Neural cell (in vitro differentiated cells): ENCODE measurements at regions not wholly inside any gene's neighbourhood (a gene's known extent, or its start where the extent isn't known, plus 50 kb on each side); places are given as distances from the start of the nearest gene placed in this dataset.

Experiments
- H2AFZ ChIP-seq: fragments of 200-600, 300-800 bp; sonication (generic), shearing (Covaris generic); 2 replicates; pipeline ENCODE4 v1.6.0; 2014; ENCODE audit warnings: low read depth, mild to moderate bottlenecking, antibody characterized with exemption, low read length, moderate library complexity
- H3F3A ChIP-seq: fragments of 200-600 bp; shearing (Covaris generic); 2 replicates; pipeline ENCODE4 v1.6.1; 2016; ENCODE audit warnings: mild to moderate bottlenecking, moderate library complexity, mixed read lengths, antibody characterized with exemption, low read length; ENCODE audit not compliant: insufficient read depth, poor library complexity, severe bottlenecking
- H3K27ac ChIP-seq: fragments of 200-600, 300-800 bp; sonication (generic), shearing (Covaris generic); 2 replicates; pipeline ENCODE4 v1.5.1; 2014; ENCODE audit warnings: mild to moderate bottlenecking, low read length, moderate library complexity
- H3K27me3 ChIP-seq: fragments of 300-800, 200-600 bp; sonication (generic), shearing (Covaris generic); 2 replicates; pipeline ENCODE4 v1.6.0; 2014; ENCODE audit warnings: mild to moderate bottlenecking, low read depth, low read length, moderate library complexity; ENCODE audit not compliant: insufficient read depth
- H3K36me3 ChIP-seq: fragments of 300-800, 200-600 bp; sonication (generic), shearing (Covaris generic); 2 replicates; pipeline ENCODE4 v1.5.1; 2014; ENCODE audit warnings: mild to moderate bottlenecking, antibody characterized with exemption, low read length, moderate library complexity; ENCODE audit not compliant: insufficient read depth
- H3K4me2 ChIP-seq: fragments of 300-800, 200-600 bp; sonication (generic), shearing (Covaris generic); 2 replicates; pipeline ENCODE4 v1.6.0; 2014; ENCODE audit warnings: mild to moderate bottlenecking, low read length
- H3K4me3 ChIP-seq: fragments of 300-800, 200-600 bp; sonication (generic), shearing (Covaris generic); 2 replicates; pipeline ENCODE4 v1.5.1; 2014; ENCODE audit warnings: mild to moderate bottlenecking, low read length, moderate library complexity
- H3K79me2 ChIP-seq: fragments of 200-600 bp; shearing (Covaris generic); replicated peaks from 2 replicates; pipeline ENCODE4 v1.6.0; 2014; ENCODE audit warnings: mild to moderate bottlenecking, low read length, moderate library complexity; ENCODE audit not compliant: insufficient read depth
- H3K9ac ChIP-seq: fragments of 300-800, 200-600 bp; sonication (generic), shearing (Covaris generic); 2 replicates; pipeline ENCODE4 v1.6.1; 2016; ENCODE audit warnings: mild to moderate bottlenecking, low read length, mixed read lengths
- H3K9me2 ChIP-seq: fragments of 200-600 bp; shearing (Covaris generic); 2 replicates; pipeline ENCODE4 v1.6.1; 2016; ENCODE audit warnings: mild to moderate bottlenecking, low read length, mixed read lengths; ENCODE audit not compliant: insufficient read depth
- H3K9me3 ChIP-seq: fragments of 200-600, 300-800 bp; sonication (generic), shearing (Covaris generic); 2 replicates; pipeline ENCODE4 v1.6.1; 2016; ENCODE audit warnings: mild to moderate bottlenecking, mixed run types, low read length, moderate library complexity, mixed read lengths
- H4K20me1 ChIP-seq: fragments of 200-600 bp; shearing (Covaris generic); 2 replicates; pipeline ENCODE4 v1.6.1; 2016; ENCODE audit warnings: mild to moderate bottlenecking, mixed run types; ENCODE audit not compliant: insufficient read depth
- EP300 ChIP-seq: fragments of 450-650 bp; conservative IDR thresholded peaks from 2 replicates; pipeline ENCODE4 v1.6.1; 2014; ENCODE audit warnings: antibody characterized with exemption, mild to moderate bottlenecking, moderate library complexity; ENCODE audit not compliant: poor library complexity, severe bottlenecking
- EZH2 ChIP-seq: fragments of 200-600, 300-800 bp; shearing (Covaris generic), sonication (generic); IDR thresholded peaks from 2 replicates; pipeline ENCODE4 v1.6.1; 2014; ENCODE audit warnings: antibody characterized with exemption, low read length, borderline replicate concordance, mild to moderate bottlenecking; ENCODE audit not compliant: insufficient read depth, poor library complexity, severe bottlenecking
- MXI1 ChIP-seq: fragments of 450-650 bp; conservative IDR thresholded peaks from 2 replicates; pipeline ENCODE4 v1.6.1; 2014; ENCODE audit warnings: antibody characterized with exemption, mild to moderate bottlenecking; ENCODE audit not compliant: poor library complexity, severe bottlenecking
- POLR2AphosphoS5 ChIP-seq: IDR thresholded peaks from 2 replicates; pipeline ENCODE4 v1.6.1; 2012
- RAD21 ChIP-seq: fragments of 450-650 bp; conservative IDR thresholded peaks from 2 replicates; pipeline ENCODE4 v1.6.1; 2014; ENCODE audit warnings: antibody characterized with exemption, mild to moderate bottlenecking, moderate library complexity
- SMC3 ChIP-seq: fragments of 450-650 bp; conservative IDR thresholded peaks from 2 replicates; pipeline ENCODE4 v1.6.1; 2014; ENCODE audit warnings: antibody characterized with exemption, mild to moderate bottlenecking, moderate library complexity; ENCODE audit not compliant: poor library complexity
- TAF1 ChIP-seq: IDR thresholded peaks from 2 replicates; pipeline ENCODE4 v1.6.1; 2012; ENCODE audit warnings: low read depth
- TF ChIP-seq, protein P1 (sequence below): fragments of 450-650 bp; IDR thresholded peaks from 2 replicates; pipeline ENCODE4 v1.5.1; 2014; ENCODE audit warnings: antibody characterized with exemption, mild to moderate bottlenecking, moderate library complexity; ENCODE audit not compliant: poor library complexity, severe bottlenecking
- TF ChIP-seq, protein P2 (sequence below): IDR thresholded peaks from 2 replicates; pipeline ENCODE4 v1.6.1; 2012; ENCODE audit warnings: borderline replicate concordance

DNA sequence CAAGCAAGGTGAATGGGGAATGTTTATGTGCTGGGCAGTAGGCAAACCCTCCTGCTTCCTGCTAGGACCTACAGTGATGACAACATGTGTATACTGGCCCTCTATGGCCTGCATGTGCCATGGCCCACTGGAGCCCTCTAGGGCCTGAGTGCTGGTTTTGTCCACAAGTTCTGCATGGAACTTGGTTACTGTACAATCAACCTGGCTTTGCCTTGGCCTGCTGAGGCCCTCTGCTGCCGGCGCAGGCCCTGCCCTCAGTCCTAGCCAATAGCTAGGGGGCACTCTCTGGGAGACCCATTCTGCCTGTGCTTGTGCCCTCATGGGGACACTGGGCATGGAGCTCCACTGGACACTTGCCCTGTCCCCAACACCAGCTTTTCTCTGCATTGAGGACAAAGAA is 138.6 kb upstream of the NGF start:
- Histone ChIP-seq H2AFZ (no peak overlapping the region), H3K27me3 (no peaks in the 10 kb centered on the region), H3K9ac (no peak overlapping the region), H3F3A (no peaks in the 10 kb centered on the region), H3K4me3 (no peak overlapping the region), H3K9me2 (no peaks in the 10 kb centered on the region), H3K9me3 (no peaks in the 10 kb centered on the region), H4K20me1 (no peaks in the 10 kb centered on the region), H3K36me3 (no peaks in the 10 kb centered on the region), H3K79me2 (no peaks in the 10 kb centered on the region), H3K4me2 (no peak overlapping the region), H3K27ac (no peak overlapping the region)
- no peak for TF ChIP-seq POLR2AphosphoS5
- no peak for TF ChIP-seq TAF1
- TF ChIP-seq EP300, result no peak
- no peak for TF ChIP-seq SMC3
- no peak for TF ChIP-seq MXI1
- TF ChIP-seq RAD21, result no peak
- TF ChIP-seq, protein P1, sequence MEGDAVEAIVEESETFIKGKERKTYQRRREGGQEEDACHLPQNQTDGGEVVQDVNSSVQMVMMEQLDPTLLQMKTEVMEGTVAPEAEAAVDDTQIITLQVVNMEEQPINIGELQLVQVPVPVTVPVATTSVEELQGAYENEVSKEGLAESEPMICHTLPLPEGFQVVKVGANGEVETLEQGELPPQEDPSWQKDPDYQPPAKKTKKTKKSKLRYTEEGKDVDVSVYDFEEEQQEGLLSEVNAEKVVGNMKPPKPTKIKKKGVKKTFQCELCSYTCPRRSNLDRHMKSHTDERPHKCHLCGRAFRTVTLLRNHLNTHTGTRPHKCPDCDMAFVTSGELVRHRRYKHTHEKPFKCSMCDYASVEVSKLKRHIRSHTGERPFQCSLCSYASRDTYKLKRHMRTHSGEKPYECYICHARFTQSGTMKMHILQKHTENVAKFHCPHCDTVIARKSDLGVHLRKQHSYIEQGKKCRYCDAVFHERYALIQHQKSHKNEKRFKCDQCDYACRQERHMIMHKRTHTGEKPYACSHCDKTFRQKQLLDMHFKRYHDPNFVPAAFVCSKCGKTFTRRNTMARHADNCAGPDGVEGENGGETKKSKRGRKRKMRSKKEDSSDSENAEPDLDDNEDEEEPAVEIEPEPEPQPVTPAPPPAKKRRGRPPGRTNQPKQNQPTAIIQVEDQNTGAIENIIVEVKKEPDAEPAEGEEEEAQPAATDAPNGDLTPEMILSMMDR, result no peak
- TF ChIP-seq, protein P2, sequence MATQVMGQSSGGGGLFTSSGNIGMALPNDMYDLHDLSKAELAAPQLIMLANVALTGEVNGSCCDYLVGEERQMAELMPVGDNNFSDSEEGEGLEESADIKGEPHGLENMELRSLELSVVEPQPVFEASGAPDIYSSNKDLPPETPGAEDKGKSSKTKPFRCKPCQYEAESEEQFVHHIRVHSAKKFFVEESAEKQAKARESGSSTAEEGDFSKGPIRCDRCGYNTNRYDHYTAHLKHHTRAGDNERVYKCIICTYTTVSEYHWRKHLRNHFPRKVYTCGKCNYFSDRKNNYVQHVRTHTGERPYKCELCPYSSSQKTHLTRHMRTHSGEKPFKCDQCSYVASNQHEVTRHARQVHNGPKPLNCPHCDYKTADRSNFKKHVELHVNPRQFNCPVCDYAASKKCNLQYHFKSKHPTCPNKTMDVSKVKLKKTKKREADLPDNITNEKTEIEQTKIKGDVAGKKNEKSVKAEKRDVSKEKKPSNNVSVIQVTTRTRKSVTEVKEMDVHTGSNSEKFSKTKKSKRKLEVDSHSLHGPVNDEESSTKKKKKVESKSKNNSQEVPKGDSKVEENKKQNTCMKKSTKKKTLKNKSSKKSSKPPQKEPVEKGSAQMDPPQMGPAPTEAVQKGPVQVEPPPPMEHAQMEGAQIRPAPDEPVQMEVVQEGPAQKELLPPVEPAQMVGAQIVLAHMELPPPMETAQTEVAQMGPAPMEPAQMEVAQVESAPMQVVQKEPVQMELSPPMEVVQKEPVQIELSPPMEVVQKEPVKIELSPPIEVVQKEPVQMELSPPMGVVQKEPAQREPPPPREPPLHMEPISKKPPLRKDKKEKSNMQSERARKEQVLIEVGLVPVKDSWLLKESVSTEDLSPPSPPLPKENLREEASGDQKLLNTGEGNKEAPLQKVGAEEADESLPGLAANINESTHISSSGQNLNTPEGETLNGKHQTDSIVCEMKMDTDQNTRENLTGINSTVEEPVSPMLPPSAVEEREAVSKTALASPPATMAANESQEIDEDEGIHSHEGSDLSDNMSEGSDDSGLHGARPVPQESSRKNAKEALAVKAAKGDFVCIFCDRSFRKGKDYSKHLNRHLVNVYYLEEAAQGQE, result no peak
- TF ChIP-seq EZH2, result no peak

DNA sequence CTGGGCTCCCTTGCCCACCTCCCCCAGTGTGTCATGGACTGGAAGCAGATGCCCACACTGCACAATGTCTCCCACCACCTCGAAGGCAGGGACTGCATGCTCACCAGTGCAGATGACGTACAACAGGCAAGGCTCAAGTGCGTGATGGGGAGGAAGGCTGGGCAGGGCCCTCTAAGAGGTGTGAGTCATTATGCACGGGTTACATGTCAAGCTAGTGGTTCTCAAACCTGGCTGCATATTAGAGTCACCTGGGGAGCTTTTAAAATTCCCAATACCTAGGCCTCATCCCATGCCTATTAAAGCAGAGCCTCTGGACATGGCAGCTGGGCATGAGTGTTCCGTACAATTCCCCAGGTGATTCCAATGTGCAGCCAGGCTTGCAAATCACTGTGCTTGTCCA is 137.9 kb upstream of the NGF start:
- H3K27me3 ChIP-seq, result no peaks in the 10 kb centered on the region
- no peak overlapping the region for H3K4me3 ChIP-seq
- H3K27ac ChIP-seq, result no peak overlapping the region
- no peak overlapping the region for H3K9ac ChIP-seq
- no peaks in the 10 kb centered on the region for H3K9me2 ChIP-seq
- no peaks in the 10 kb centered on the region for H3K9me3 ChIP-seq
- no peaks in the 10 kb centered on the region for H3F3A ChIP-seq
- no peaks in the 10 kb centered on the region for H3K36me3 ChIP-seq
- H2AFZ ChIP-seq, result no peak overlapping the region
- H3K4me2 ChIP-seq, result no peak overlapping the region
- H3K79me2 ChIP-seq, result no peaks in the 10 kb centered on the region
- H4K20me1 ChIP-seq, result no peaks in the 10 kb centered on the region
- TF ChIP-seq, protein P1, result no peak
- TF ChIP-seq EZH2, result no peak
- no peak for TF ChIP-seq EP300
- TF ChIP-seq MXI1, result no peak
- no peak for TF ChIP-seq TAF1
- TF ChIP-seq RAD21, result no peak
